T-cell (primary cell): ENCODE measurements at regions not wholly inside any gene's neighbourhood (a gene's known extent, or its start where the extent isn't known, plus 50 kb on each side); places are given as distances from the start of the nearest gene placed in this dataset.
"Not testable (repeated sequence)": the region's sequence is repeated elsewhere in the genome, so short reads cannot be mapped to it uniquely, and the experiment has no call there.

Experiments
- ATAC-seq, 4 experiments: fragments of 200-7000 bp in 3 of 4; fragments of 150-1000 bp in 1 of 4; cut with Tn5 transposase; replicated peaks in 1 of 4; 1 replicate in 3 of 4; 2 replicates in 1 of 4; pipeline ENCODE4 v1.10.0; 2021; ENCODE audit warnings: moderate library complexity in 3 of 4, mild to moderate bottlenecking in 2 of 4, moderate number of reproducible peaks in 1 of 4
- CTCF ChIA-PET, 2 donors: fragments of 300-600 bp; sonication (Branson Sonifier 250); formaldehyde crosslinking; loops; one replicate each; lab custom pipeline; 2022; ENCODE audit warnings: antibody characterized with exemption in 2 of 2; lab: Charles Lee
- POLR2A ChIA-PET, 2 donors: fragments of 300-600 bp; sonication (Branson Sonifier 250); formaldehyde crosslinking; loops; one replicate each; lab custom pipeline; 2022; ENCODE audit warnings: antibody characterized with exemption in 2 of 2; lab: Charles Lee
- DNase-seq, 35 experiments: peaks; one replicate each; pipeline versions ENCODE4 v3.0.0 to v3.0.0-alpha.2; 2013 to 2023
- H3K27ac ChIP-seq: one replicate; pipeline ENCODE4 v1.5.1; 2013; ENCODE audit warnings: low read length
- H3K27me3 ChIP-seq, 2 experiments: replicated peaks in 1 of 2; 1 replicate in 1 of 2; 2 replicates in 1 of 2; pipeline versions ENCODE4 v1.6.1 to v1.7.0; 2013; ENCODE audit warnings: low read length in 1 of 2, mixed read lengths in 1 of 2; ENCODE audit not compliant: control insufficient read depth in 2 of 2, insufficient read depth in 2 of 2; ENCODE audit errors: extremely low read depth in 1 of 2
- H3K36me3 ChIP-seq, 2 donors: 1 replicate in 1 of 2; 2 replicates in 1 of 2; pipeline versions ENCODE4 v1.6.1 to v1.7.0; 2013; ENCODE audit warnings: low read length in 1 of 2; ENCODE audit not compliant: control insufficient read depth in 2 of 2, insufficient read depth in 1 of 2; ENCODE audit errors: extremely low read depth in 1 of 2
- H3K4me1 ChIP-seq, 2 experiments: 1 replicate in 1 of 2; 2 replicates in 1 of 2; pipeline versions ENCODE4 v1.6.1 to v1.7.0; 2013; ENCODE audit warnings: low read length in 2 of 2, mixed read lengths in 1 of 2; ENCODE audit not compliant: insufficient read depth in 2 of 2, control insufficient read depth in 1 of 2; ENCODE audit errors: extremely low read depth in 1 of 2
- H3K4me3 ChIP-seq, 2 donors: 1 replicate in 1 of 2; 2 replicates in 1 of 2; pipeline versions ENCODE4 v1.5.1 to v1.7.0; 2013; ENCODE audit warnings: mild to moderate bottlenecking in 2 of 2, low read length in 1 of 2, moderate library complexity in 1 of 2; ENCODE audit not compliant: control insufficient read depth in 1 of 2; ENCODE audit errors: extremely low read depth in 1 of 2
- H3K9me3 ChIP-seq: 2 replicates; pipeline ENCODE4 v1.7.0; 2013
- H3K27ac Mint-ChIP-seq, 2 donors: one replicate each; pipeline ENCODE4 v1.8.0; 2020 to 2021; ENCODE audit warnings: mild to moderate bottlenecking in 2 of 2, mixed read lengths in 2 of 2
- H3K27me3 Mint-ChIP-seq, 2 donors: one replicate each; pipeline ENCODE4 v1.8.0; 2021 to 2022; ENCODE audit warnings: mixed read lengths in 2 of 2
- H3K36me3 Mint-ChIP-seq: one replicate; pipeline ENCODE4 v1.8.0; 2021; ENCODE audit warnings: mixed read lengths
- H3K4me1 Mint-ChIP-seq, 3 donors: one replicate each; pipeline ENCODE4 v1.8.0; 2020 to 2022; ENCODE audit warnings: mixed read lengths in 3 of 3, mild to moderate bottlenecking in 1 of 3
- H3K4me3 Mint-ChIP-seq, 3 donors: one replicate each; pipeline ENCODE4 v1.8.0; 2020 to 2022; ENCODE audit warnings: mild to moderate bottlenecking in 3 of 3, mixed read lengths in 3 of 3, moderate library complexity in 3 of 3
- H3K9me3 Mint-ChIP-seq, 3 donors: one replicate each; pipeline ENCODE4 v1.8.0; 2020 to 2022; ENCODE audit warnings: mixed read lengths in 3 of 3
- WGBS: methylation state at CpG from one replicate; pipeline ENCODE4 v1.1.5; 2013; ENCODE audit warnings: missing lambda C conversion rate; ENCODE audit not compliant: insufficient coverage; 5-methylcytosine and 5-hydroxymethylcytosine counted together

GRCh38 chr2:77839102-77839501 lies 316.9 kb upstream of the LRRTM4 start:
- Mint-ChIP-seq H3K36me3 (no peaks in the 10 kb centered on the region), H3K4me3 (no peak overlapping the region), H3K27me3 (no peaks in the 10 kb centered on the region), H3K4me1 (no peaks in the 10 kb centered on the region), H3K27ac (no peak overlapping the region), H3K9me3 (peaks cover 11 to 34% (median 17%) of the 10 kb centered on the region in 3 donors)
- no peak overlapping the region for H3K27ac ChIP-seq
- POLR2A ChIA-PET = no interaction called here
- H3K36me3 ChIP-seq = no peaks in the 10 kb centered on the region
- H3K27me3 ChIP-seq = no peaks in the 10 kb centered on the region
- H3K4me1 ChIP-seq = no peaks in the 10 kb centered on the region
- peaks cover 2% of the 10 kb centered on the region for H3K9me3 ChIP-seq
- DNase-seq (no peak), ATAC-seq (no peak)
- CTCF ChIA-PET = interaction anchor here in 1 of 2 donors (0.6 kb wide), 1 partner anchor 52 kb away, joined by 4 read pairs; no protein-coding TSS in a partner anchor
- no peak overlapping the region for H3K4me3 ChIP-seq

GRCh38 chr2:77862120-77862519 lies 339.9 kb upstream of the LRRTM4 start:
- no peak for DNase-seq
- peaks cover 6 to 18% (median 13%) of the 10 kb centered on the region in 3 donors for H3K9me3 Mint-ChIP-seq
- no peak overlapping the region for H3K4me3 ChIP-seq
- no peak for ATAC-seq
- H3K27ac Mint-ChIP-seq = no peak overlapping the region
- ChIA-PET POLR2A (no interaction called here), CTCF (no interaction called here)
- no peaks in the 10 kb centered on the region for H3K27me3 ChIP-seq
- H3K4me3 Mint-ChIP-seq = no peak overlapping the region
- no peaks in the 10 kb centered on the region for H3K4me1 Mint-ChIP-seq
- H3K9me3 ChIP-seq = peaks cover 4% of the 10 kb centered on the region
- H3K27ac ChIP-seq = no peak overlapping the region
- H3K36me3 Mint-ChIP-seq = no peaks in the 10 kb centered on the region
- no peaks in the 10 kb centered on the region for H3K4me1 ChIP-seq
- no peaks in the 10 kb centered on the region for H3K36me3 ChIP-seq
- H3K27me3 Mint-ChIP-seq = no peaks in the 10 kb centered on the region

GRCh38 chr2:77864426-77864825 lies 342.2 kb upstream of the LRRTM4 start:
- ATAC-seq = no peak
- Histone ChIP-seq H3K27me3 (no peaks in the 10 kb centered on the region), H3K36me3 (no peaks in the 10 kb centered on the region), H3K9me3 (no peaks in the 10 kb centered on the region), H3K4me1 (no peaks in the 10 kb centered on the region), H3K4me3 (no peak overlapping the region), H3K27ac (no peak overlapping the region)
- POLR2A ChIA-PET = no interaction called here
- Mint-ChIP-seq H3K9me3 (peaks cover 3 to 22% (median 11%) of the 10 kb centered on the region in 3 donors), H3K4me1 (no peaks in the 10 kb centered on the region), H3K36me3 (no peaks in the 10 kb centered on the region), H3K27ac (no peak overlapping the region), H3K27me3 (no peaks in the 10 kb centered on the region), H3K4me3 (no peak overlapping the region)
- CTCF ChIA-PET = no interaction called here
- DNase-seq = no peak
- no CpG with 5 or more reads among the region's 4 CpGs for WGBS

GRCh38 chr2:77866661-77867060 lies 344.5 kb upstream of the LRRTM4 start:
- CTCF ChIA-PET = no interaction called here

GRCh38 chr2:77867146-77867545 lies 345.0 kb upstream of the LRRTM4 start:
- Histone ChIP-seq H3K4me3 (no peak overlapping the region), H3K4me1 (no peaks in the 10 kb centered on the region), H3K36me3 (no peaks in the 10 kb centered on the region), H3K9me3 (no peaks in the 10 kb centered on the region), H3K27ac (no peak overlapping the region), H3K27me3 (no peaks in the 10 kb centered on the region)
- Mint-ChIP-seq H3K27me3 (no peaks in the 10 kb centered on the region), H3K4me3 (no peak overlapping the region), H3K36me3 (no peaks in the 10 kb centered on the region), H3K9me3 (peaks cover under 1 to 28% (median 15%) of the 10 kb centered on the region in 3 donors), H3K4me1 (no peaks in the 10 kb centered on the region), H3K27ac (no peak overlapping the region)
- no peak for DNase-seq
- ChIA-PET CTCF (no interaction called here), POLR2A (no interaction called here)
- ATAC-seq = no peak

More at GRCh38 chr2:77866661-77867060, 344.5 kb upstream of the LRRTM4 start:
- Histone ChIP-seq H3K36me3 (no peaks in the 10 kb centered on the region), H3K9me3 (no peaks in the 10 kb centered on the region), H3K27me3 (no peaks in the 10 kb centered on the region), H3K27ac (no peak overlapping the region), H3K4me1 (no peaks in the 10 kb centered on the region), H3K4me3 (no peak overlapping the region)
- Mint-ChIP-seq H3K4me3 (no peak overlapping the region), H3K36me3 (no peaks in the 10 kb centered on the region), H3K4me1 (no peaks in the 10 kb centered on the region), H3K27me3 (no peaks in the 10 kb centered on the region), H3K9me3 (peaks cover 0 to 25% (median 12%) of the 10 kb centered on the region in 3 donors), H3K27ac (no peak overlapping the region)
- no peak for DNase-seq
- no CpG with 5 or more reads among the region's 3 CpGs for WGBS
- POLR2A ChIA-PET = no interaction called here
- no peak for ATAC-seq

GRCh38 chr2:77873506-77873905 lies 351.3 kb upstream of the LRRTM4 start:
- no peaks in the 10 kb centered on the region for H3K27me3 ChIP-seq
- DNase-seq = no peak
- no peak overlapping the region for H3K4me3 ChIP-seq
- no peak overlapping the region for H3K27ac ChIP-seq
- H3K27me3 Mint-ChIP-seq = no peaks in the 10 kb centered on the region
- no peaks in the 10 kb centered on the region for H3K9me3 ChIP-seq
- H3K4me1 Mint-ChIP-seq = no peaks in the 10 kb centered on the region
- ATAC-seq = no peak
- H3K27ac Mint-ChIP-seq = no peak overlapping the region
- no peak overlapping the region for H3K4me3 Mint-ChIP-seq
- no peaks in the 10 kb centered on the region for H3K4me1 ChIP-seq
- H3K9me3 Mint-ChIP-seq = peaks cover 11 to 21% (median 13%) of the 10 kb centered on the region in 3 donors
- no CpG with 5 or more reads among the region's 3 CpGs for WGBS
- no peaks in the 10 kb centered on the region for H3K36me3 Mint-ChIP-seq
- no peaks in the 10 kb centered on the region for H3K36me3 ChIP-seq
- ChIA-PET CTCF (no interaction called here), POLR2A (no interaction called here)

GRCh38 chr2:77900211-77900610 lies 378.0 kb upstream of the LRRTM4 start:
- H3K4me3 Mint-ChIP-seq, ATAC-seq, H3K27me3 Mint-ChIP-seq, CTCF ChIA-PET, DNase-seq, H3K9me3 ChIP-seq, H3K4me1 Mint-ChIP-seq, H3K36me3 ChIP-seq, H3K27ac Mint-ChIP-seq, H3K36me3 Mint-ChIP-seq, H3K4me3 ChIP-seq, H3K27ac ChIP-seq, POLR2A ChIA-PET, H3K27me3 ChIP-seq, H3K4me1 ChIP-seq: not testable (repeated sequence)
- 97% methylated on average over 4 of the region's 6 CpGs for WGBS
- peaks cover 14 to 32% (median 20%) of the 10 kb centered on the region in 3 donors for H3K9me3 Mint-ChIP-seq
